HUES64 (cell line): ENCODE measurements at regions not wholly inside any gene's neighbourhood (a gene's known extent, or its start where the extent isn't known, plus 50 kb on each side); places are given as distances from the start of the nearest gene placed in this dataset.
A peak's percentile ranks its signal among the peaks of the same experiment; 100 is the strongest.
"Not testable (repeated sequence)": the region's sequence is repeated elsewhere in the genome, so short reads cannot be mapped to it uniquely, and the experiment has no call there.

Experiments
- H3K27ac ChIP-seq: 2 replicates; pipeline ENCODE4 v1.7.0; 2013; ENCODE audit warnings: low read depth, low read length, inconsistent platforms
- H3K27me3 ChIP-seq: 2 replicates; pipeline ENCODE4 v1.6.1; 2013; ENCODE audit warnings: mild to moderate bottlenecking, low read length; ENCODE audit not compliant: insufficient read depth
- H3K36me3 ChIP-seq: 2 replicates; pipeline ENCODE4 v1.6.1; 2013; ENCODE audit warnings: mild to moderate bottlenecking, low read length; ENCODE audit not compliant: insufficient read depth
- H3K4me1 ChIP-seq: 2 replicates; pipeline ENCODE4 v1.6.1; 2013; ENCODE audit warnings: mild to moderate bottlenecking, low read length, moderate library complexity; ENCODE audit not compliant: insufficient read depth
- H3K4me3 ChIP-seq: 2 replicates; pipeline ENCODE4 v1.5.1; 2013; ENCODE audit warnings: mild to moderate bottlenecking, low read length, moderate library complexity
- H3K9ac ChIP-seq: 2 replicates; pipeline ENCODE4 v1.6.1; 2013; ENCODE audit warnings: mild to moderate bottlenecking, low read depth, low read length
- H3K9me3 ChIP-seq: 2 replicates; pipeline ENCODE4 v1.6.1; 2013; ENCODE audit warnings: low read depth, low read length; ENCODE audit not compliant: insufficient read depth
- WGBS: fragments of 150-250, 120-280 bp; methylation state at CpG from one replicate; pipeline ENCODE4 v1.1.7; 2013; ENCODE audit warnings: missing lambda C conversion rate; 5-methylcytosine and 5-hydroxymethylcytosine counted together

DNA sequence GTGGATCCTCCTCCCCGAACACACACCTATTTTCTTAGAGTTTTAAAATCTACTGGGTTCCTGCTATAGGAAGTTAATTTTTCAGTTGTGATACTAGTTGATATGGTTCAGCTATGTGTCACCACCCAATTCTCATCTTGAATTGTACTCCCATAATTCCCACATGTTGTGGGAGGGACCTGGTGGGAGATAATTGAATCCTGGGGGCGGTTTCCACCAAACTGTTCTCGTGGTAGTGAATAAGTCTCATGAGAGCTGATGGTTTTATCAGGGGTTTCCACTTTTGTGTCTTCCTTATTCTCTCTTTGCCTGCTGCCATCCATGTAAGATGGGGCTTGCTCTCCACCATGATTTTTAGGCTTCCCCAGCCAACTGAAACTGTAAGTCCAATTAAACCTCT is 571.6 kb downstream of the KCNA4 start:
- H3K36me3 ChIP-seq, H3K9me3 ChIP-seq, H3K27ac ChIP-seq, H3K4me1 ChIP-seq, H3K27me3 ChIP-seq, H3K9ac ChIP-seq, H3K4me3 ChIP-seq: not testable (repeated sequence)
- 100% methylated on average over 2 of the region's 3 CpGs for WGBS

DNA sequence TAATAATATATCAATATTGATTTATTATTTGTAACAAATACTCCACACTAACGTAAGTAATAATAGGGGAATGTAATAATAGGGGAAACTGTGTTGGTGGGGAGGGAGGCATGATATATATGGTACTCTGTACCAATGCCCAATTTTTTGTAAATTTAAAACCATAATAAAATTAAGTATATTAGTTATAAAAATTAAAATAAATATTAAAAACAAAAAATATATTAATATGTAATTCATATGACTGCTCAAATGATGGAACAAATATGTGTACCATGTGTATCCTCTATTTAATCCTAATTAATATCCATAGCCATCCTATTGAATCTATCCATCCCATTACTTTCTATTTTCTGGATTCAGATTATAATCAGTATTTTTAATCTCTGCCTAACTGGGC is 578.0 kb downstream of the KCNA4 start:
- Histone ChIP-seq H3K4me1 (no peaks in the 10 kb centered on the region), H3K9ac (no peak overlapping the region), H3K27me3 (no peaks in the 10 kb centered on the region), H3K4me3 (no peak overlapping the region), H3K9me3 (no peaks in the 10 kb centered on the region), H3K27ac (no peak overlapping the region), H3K36me3 (no peaks in the 10 kb centered on the region)
- WGBS: no CpG with 5 or more reads among the region's 1 CpG

DNA sequence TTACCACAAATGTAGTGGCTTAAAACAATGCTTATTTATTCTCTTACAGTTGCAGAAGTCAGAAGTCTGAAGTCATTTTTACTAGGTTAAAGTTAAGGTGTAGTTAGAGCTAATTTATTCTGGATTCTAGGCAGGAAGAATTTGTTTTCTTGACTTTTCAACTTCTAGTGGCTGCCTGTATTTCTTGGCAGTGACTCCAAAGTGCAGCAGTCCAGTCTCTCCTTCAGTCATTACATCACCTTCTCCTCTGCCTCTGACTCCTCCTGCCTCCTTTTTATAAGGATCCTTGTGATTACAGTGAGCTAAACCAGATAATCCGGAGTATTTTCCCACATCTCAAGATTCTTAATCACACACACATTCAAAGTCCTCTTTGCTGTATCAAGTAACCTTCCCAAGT is 581.4 kb downstream of the KCNA4 start:
- peaks cover 7% of the 10 kb centered on the region; the same call in 1 of the 2 replicates for H3K9me3 ChIP-seq
- H3K4me1 ChIP-seq: no peaks in the 10 kb centered on the region
- no peak overlapping the region for H3K9ac ChIP-seq
- WGBS: 85% methylated on average over 1 of the region's 1 CpG
- no peaks in the 10 kb centered on the region for H3K27me3 ChIP-seq
- H3K36me3 ChIP-seq: no peaks in the 10 kb centered on the region
- H3K27ac ChIP-seq: no peak overlapping the region
- H3K4me3 ChIP-seq: no peak overlapping the region

GRCh38 chr11:29432719-29433325 is 584.0 kb downstream of the KCNA4 start:
- H3K4me3 ChIP-seq: no peak overlapping the region
- H3K9ac ChIP-seq: no peak overlapping the region
- WGBS: 64% methylated on average over 1 of the region's 3 CpGs
- H3K36me3 ChIP-seq: no peaks in the 10 kb centered on the region
- H3K27me3 ChIP-seq: no peaks in the 10 kb centered on the region
- H3K4me1 ChIP-seq: no peaks in the 10 kb centered on the region
- peaks cover 7% of the 10 kb centered on the region; the same call in 1 of the 2 replicates for H3K9me3 ChIP-seq
- H3K27ac ChIP-seq: no peak overlapping the region

- no peaks in the 10 kb centered on the region for H3K4me1 ChIP-seq
- H3K36me3 ChIP-seq: no peaks in the 10 kb centered on the region
- no peak overlapping the region for H3K27ac ChIP-seq
- H3K27me3 ChIP-seq: no peaks in the 10 kb centered on the region
- H3K9ac ChIP-seq: no peak overlapping the region
- H3K4me3 ChIP-seq: no peak overlapping the region
- H3K9me3 ChIP-seq: no peaks in the 10 kb centered on the region
These were observed 611.5 kb downstream of the KCNA4 start for GRCh38 chr11:29405305-29405704.

GRCh38 chr11:29395555-29396072 is 621.2 kb downstream of the KCNA4 start:
- 92% methylated on average over 3 of the region's 3 CpGs for WGBS
- Histone ChIP-seq H3K4me3 (no peak overlapping the region), H3K9me3 (no peaks in the 10 kb centered on the region), H3K4me1 (no peaks in the 10 kb centered on the region), H3K36me3 (no peaks in the 10 kb centered on the region), H3K9ac (0 out of 2 replicates have a peak overlapping the region, but pooled peaks have one; percentile 27), H3K27me3 (no peaks in the 10 kb centered on the region), H3K27ac (no peak overlapping the region)

- H3K27me3 ChIP-seq: no peaks in the 10 kb centered on the region
- no peak overlapping the region for H3K27ac ChIP-seq
- H3K36me3 ChIP-seq: no peaks in the 10 kb centered on the region
- no peak overlapping the region for H3K4me3 ChIP-seq
- no peaks in the 10 kb centered on the region for H3K9me3 ChIP-seq
- no peaks in the 10 kb centered on the region for H3K4me1 ChIP-seq
- no peak overlapping the region for H3K9ac ChIP-seq
- WGBS: 96% methylated on average over 1 of the region's 1 CpG
These were observed 627.0 kb downstream of the KCNA4 start for GRCh38 chr11:29389793-29390192.

DNA sequence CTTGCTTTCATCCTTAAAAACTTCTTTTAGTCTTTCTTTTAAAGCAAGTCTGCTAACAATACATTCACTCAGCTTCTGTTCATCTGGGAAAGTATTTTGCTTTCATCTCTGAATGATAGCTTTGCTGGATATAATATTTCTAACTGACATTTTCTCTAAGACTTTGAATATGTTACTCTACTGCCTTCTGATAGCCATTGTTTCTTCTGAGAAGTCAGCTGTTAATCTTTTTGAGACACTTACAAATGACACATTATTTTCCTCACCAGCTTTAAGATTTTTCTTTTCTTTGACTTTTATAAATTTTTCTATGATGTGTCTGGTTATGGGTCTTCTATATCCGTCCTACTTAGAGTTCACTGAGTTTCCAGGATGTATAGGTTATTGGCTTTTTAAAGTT is 643.1 kb downstream of the KCNA4 start:
- Histone ChIP-seq H3K9ac (no peak overlapping the region), H3K27ac (no peak overlapping the region), H3K9me3 (peaks cover 18% of the 10 kb centered on the region; the same call in 1 of the 2 replicates), H3K4me3 (no peak overlapping the region), H3K36me3 (no peaks in the 10 kb centered on the region), H3K27me3 (no peaks in the 10 kb centered on the region), H3K4me1 (no peaks in the 10 kb centered on the region)
- WGBS: no CpG with 5 or more reads among the region's 1 CpG

GRCh38 chr11:29368126-29368525 is 648.7 kb downstream of the KCNA4 start:
- H3K36me3 ChIP-seq: no peaks in the 10 kb centered on the region
- WGBS: 91% methylated on average over 4 of the region's 5 CpGs
- H3K27me3 ChIP-seq: peaks cover 50% of the 10 kb centered on the region
- no peak overlapping the region for H3K27ac ChIP-seq
- no peak overlapping the region for H3K4me3 ChIP-seq
- H3K4me1 ChIP-seq: no peaks in the 10 kb centered on the region
- H3K9ac ChIP-seq: no peak overlapping the region
- peaks cover 3% of the 10 kb centered on the region; the same call in 1 of the 2 replicates for H3K9me3 ChIP-seq

GRCh38 chr11:29364006-29364405 is 652.8 kb downstream of the KCNA4 start:
- WGBS: 90% methylated on average over 2 of the region's 2 CpGs
- Histone ChIP-seq H3K4me1 (no peaks in the 10 kb centered on the region), H3K9ac (no peak overlapping the region), H3K9me3 (no peaks in the 10 kb centered on the region), H3K36me3 (no peaks in the 10 kb centered on the region), H3K27ac (no peak overlapping the region), H3K27me3 (peaks cover 83% of the 10 kb centered on the region), H3K4me3 (no peak overlapping the region)

DNA sequence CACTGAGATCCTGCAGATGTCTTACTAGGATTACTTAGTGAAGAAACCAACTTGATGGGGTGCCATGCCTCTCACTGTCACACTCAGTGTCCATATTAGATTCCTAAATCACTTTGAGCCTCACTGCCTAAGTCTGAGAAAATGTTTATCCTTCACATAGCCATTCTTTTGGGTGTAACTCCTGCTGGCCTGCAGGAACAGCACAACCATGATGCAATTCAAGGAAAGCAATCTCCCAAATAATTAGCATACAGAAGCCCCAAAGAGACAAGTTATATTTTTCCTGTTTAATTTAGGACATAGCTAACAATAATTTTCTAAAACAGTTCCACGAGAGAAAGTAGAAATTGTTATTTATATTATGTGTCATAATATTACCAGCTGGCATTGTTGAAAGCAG is 655.5 kb downstream of the KCNA4 start:
- H3K9ac ChIP-seq: no peak overlapping the region
- WGBS: no CpG with 5 or more reads among the region's 1 CpG
- H3K4me1 ChIP-seq: no peaks in the 10 kb centered on the region
- no peaks in the 10 kb centered on the region for H3K9me3 ChIP-seq
- H3K27ac ChIP-seq: no peak overlapping the region
- no peak overlapping the region for H3K4me3 ChIP-seq
- H3K27me3 ChIP-seq: peaks cover 71% of the 10 kb centered on the region
- no peaks in the 10 kb centered on the region for H3K36me3 ChIP-seq

GRCh38 chr11:29353833-29354232 is 663.0 kb downstream of the KCNA4 start:
- Histone ChIP-seq H3K9ac (no peak overlapping the region), H3K4me1 (peaks cover 11% of the 10 kb centered on the region; the same call in 1 of the 2 replicates), H3K4me3 (no peak overlapping the region), H3K9me3 (no peaks in the 10 kb centered on the region), H3K27me3 (peaks cover 8% of the 10 kb centered on the region; the same call in 1 of the 2 replicates), H3K27ac (no peak overlapping the region), H3K36me3 (no peaks in the 10 kb centered on the region)
- WGBS: 92% methylated on average over 1 of the region's 1 CpG
